ENCODE measurements at regions not wholly inside any gene's neighbourhood (a gene's known extent, or its start where the extent isn't known, plus 50 kb on each side); places are given as distances from the start of the nearest gene placed in this dataset.

- TF ChIP-seq CTCF (conservative IDR thresholded peaks at IDR 0.05 in 1 of 2, IDR thresholded peaks at IDR 0.05 in 1 of 2; ENCODE audit: low read depth in 1 of 2, low read length in 2 of 2) (no peak), EZH2 (IDR thresholded peaks at IDR 0.05; ENCODE audit: low read length, missing control alignments) (no peak)
Observed at GRCh38 chr13:106105153-106105552, 430.3 kb downstream of the EFNB2 start.
